ENCODE measurements at regions not wholly inside any gene's neighbourhood (a gene's known extent, or its start where the extent isn't known, plus 50 kb on each side); places are given as distances from the start of the nearest gene placed in this dataset.

DNA sequence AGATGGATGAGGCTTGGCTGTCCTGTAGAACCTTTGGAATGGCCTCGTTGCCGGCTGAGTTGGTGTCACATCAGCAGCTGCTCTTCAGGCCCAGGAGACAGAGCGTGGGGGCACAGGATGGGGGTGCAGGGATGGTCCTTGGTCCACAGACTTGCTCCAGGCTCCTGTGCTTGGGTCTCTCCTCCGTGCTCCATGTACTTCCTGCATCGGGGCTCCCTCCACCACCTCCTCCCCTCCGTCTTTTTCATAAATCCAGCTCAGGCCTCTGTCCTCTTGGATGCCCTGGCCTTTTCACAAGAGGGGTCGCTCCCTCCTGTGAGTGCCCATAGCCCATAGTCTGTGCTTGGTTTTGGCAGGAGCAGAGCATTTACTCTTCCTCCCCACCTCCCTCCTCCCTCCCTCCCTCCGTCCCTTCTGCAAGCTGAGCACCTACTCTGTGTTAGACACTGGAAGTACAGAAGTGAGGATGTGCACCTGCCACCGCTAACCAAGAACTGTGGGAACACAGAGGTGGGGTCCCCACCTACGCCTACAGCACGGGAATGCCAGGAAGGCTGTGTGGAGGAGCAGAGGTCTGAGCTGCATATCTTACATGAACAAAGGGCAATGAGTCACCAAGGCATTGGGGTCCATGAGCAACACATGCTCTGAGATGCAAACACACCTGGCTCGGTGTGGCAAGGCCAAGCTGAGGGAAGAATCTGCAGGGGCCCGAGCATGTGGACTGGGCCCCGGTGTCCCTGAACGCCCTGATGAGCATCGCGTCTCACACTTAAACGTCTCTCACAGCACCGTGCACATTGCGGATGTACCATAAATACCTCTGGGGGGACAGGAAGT, 458.7 kb upstream of the HS6ST1 start:
- Histone ChIP-seq H2AFZ (ENCODE audit: low read length) (no peak overlapping the region), H3K79me2 (ENCODE audit: control insufficient read depth, insufficient read depth, low read length) (no peaks in the 10 kb centered on the region), H3K4me1 (ENCODE audit: control insufficient read depth, extremely low read depth, insufficient read depth, low read length) (no peaks in the 10 kb centered on the region), H3K36me3 (ENCODE audit: control insufficient read depth, insufficient read depth, low read length) (no peaks in the 10 kb centered on the region), H4K20me1 (ENCODE audit: control insufficient read depth, extremely low read depth, insufficient read depth, low read length) (no peaks in the 10 kb centered on the region), H3K4me2 (ENCODE audit: extremely low read depth, insufficient read depth, low read length) (no peak overlapping the region), H3K27ac (ENCODE audit: insufficient read depth, low read length) (no peak overlapping the region), H3K9ac (ENCODE audit: insufficient read depth, low read length) (no peak overlapping the region), H3K27me3 (ENCODE audit: control insufficient read depth, insufficient read depth, low read length) (no peaks in the 10 kb centered on the region), H3K4me3 (replicated peaks in 1 of 4; ENCODE audit: control extremely low read depth in 1 of 4, insufficient read depth in 1 of 4, low read depth in 3 of 4, low read length in 4 of 4) (no peak overlapping the region), H3K9me3 (ENCODE audit: control insufficient read depth, insufficient read depth, low read depth, low read length) (no peaks in the 10 kb centered on the region)
- no peak for DNase-seq (ENCODE audit: low read depth in 2 of 2)
- TF ChIP-seq CTCF (conservative IDR thresholded peaks at IDR 0.05 in 1 of 2, IDR thresholded peaks at IDR 0.05 in 1 of 2; ENCODE audit: low read depth in 1 of 2, low read length in 2 of 2) = no peak
- no peak for TF ChIP-seq EZH2 (IDR thresholded peaks at IDR 0.05; ENCODE audit: low read length, missing control alignments)

DNA sequence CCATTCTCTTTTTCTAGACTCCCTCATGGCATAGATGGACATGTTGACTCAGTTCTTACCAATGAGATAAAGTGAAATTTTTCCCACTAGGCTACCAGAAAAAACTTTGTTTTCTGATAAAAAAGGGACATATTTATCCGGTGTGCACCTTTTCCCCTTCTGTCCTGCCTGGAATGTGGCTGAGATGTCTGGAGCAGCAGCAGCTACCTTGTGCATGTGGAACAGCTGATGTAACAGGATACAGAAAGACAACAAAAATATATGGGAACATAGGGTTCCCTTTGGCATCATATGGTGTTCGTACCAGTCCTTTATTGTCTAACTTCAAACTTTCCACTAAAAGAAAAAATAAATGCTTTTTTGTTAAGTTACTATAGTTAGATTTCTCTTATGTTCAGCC, 460.2 kb upstream of the HS6ST1 start:
- no peaks in the 10 kb centered on the region for H3K36me3 ChIP-seq (ENCODE audit: control insufficient read depth, insufficient read depth, low read length)
- H3K4me2 ChIP-seq (ENCODE audit: extremely low read depth, insufficient read depth, low read length) = no peak overlapping the region
- H3K27ac ChIP-seq (ENCODE audit: insufficient read depth, low read length) = no peak overlapping the region
- DNase-seq (ENCODE audit: low read depth in 2 of 2) = no peak
- no peaks in the 10 kb centered on the region for H3K27me3 ChIP-seq (ENCODE audit: control insufficient read depth, insufficient read depth, low read length)
- H4K20me1 ChIP-seq (ENCODE audit: control insufficient read depth, extremely low read depth, insufficient read depth, low read length) = no peaks in the 10 kb centered on the region
- no peak overlapping the region for H2AFZ ChIP-seq (ENCODE audit: low read length)
- no peak overlapping the region for H3K4me3 ChIP-seq (replicated peaks in 1 of 4; ENCODE audit: control extremely low read depth in 1 of 4, insufficient read depth in 1 of 4, low read depth in 3 of 4, low read length in 4 of 4)
- no peak overlapping the region for H3K9ac ChIP-seq (ENCODE audit: insufficient read depth, low read length)
- no peaks in the 10 kb centered on the region for H3K4me1 ChIP-seq (ENCODE audit: control insufficient read depth, extremely low read depth, insufficient read depth, low read length)
- H3K9me3 ChIP-seq (ENCODE audit: control insufficient read depth, insufficient read depth, low read depth, low read length) = no peaks in the 10 kb centered on the region
- TF ChIP-seq EZH2 (IDR thresholded peaks at IDR 0.05; ENCODE audit: low read length, missing control alignments) (no peak), CTCF (conservative IDR thresholded peaks at IDR 0.05 in 1 of 2, IDR thresholded peaks at IDR 0.05 in 1 of 2; ENCODE audit: low read depth in 1 of 2, low read length in 2 of 2) (no peak)
- no peaks in the 10 kb centered on the region for H3K79me2 ChIP-seq (ENCODE audit: control insufficient read depth, insufficient read depth, low read length)

- H3K79me2 ChIP-seq (ENCODE audit: control insufficient read depth, insufficient read depth, low read length) = no peaks in the 10 kb centered on the region
- TF ChIP-seq EZH2 (IDR thresholded peaks at IDR 0.05; ENCODE audit: low read length, missing control alignments) (no peak), CTCF (conservative IDR thresholded peaks at IDR 0.05 in 1 of 2, IDR thresholded peaks at IDR 0.05 in 1 of 2; ENCODE audit: low read depth in 1 of 2, low read length in 2 of 2) (no peak)
- H3K4me3 ChIP-seq (replicated peaks in 1 of 4; ENCODE audit: control extremely low read depth in 1 of 4, insufficient read depth in 1 of 4, low read depth in 3 of 4, low read length in 4 of 4) = no peak overlapping the region
- H3K9me3 ChIP-seq (ENCODE audit: control insufficient read depth, insufficient read depth, low read depth, low read length) = no peaks in the 10 kb centered on the region
- H3K4me2 ChIP-seq (ENCODE audit: extremely low read depth, insufficient read depth, low read length) = no peak overlapping the region
- no peak overlapping the region for H3K27ac ChIP-seq (ENCODE audit: insufficient read depth, low read length)
- no peak overlapping the region for H3K9ac ChIP-seq (ENCODE audit: insufficient read depth, low read length)
- no peak overlapping the region for H2AFZ ChIP-seq (ENCODE audit: low read length)
- H3K4me1 ChIP-seq (ENCODE audit: control insufficient read depth, extremely low read depth, insufficient read depth, low read length) = no peaks in the 10 kb centered on the region
- DNase-seq (ENCODE audit: low read depth in 2 of 2) = no peak
- no peaks in the 10 kb centered on the region for H3K27me3 ChIP-seq (ENCODE audit: control insufficient read depth, insufficient read depth, low read length)
- H4K20me1 ChIP-seq (ENCODE audit: control insufficient read depth, extremely low read depth, insufficient read depth, low read length) = no peaks in the 10 kb centered on the region
- H3K36me3 ChIP-seq (ENCODE audit: control insufficient read depth, insufficient read depth, low read length) = no peaks in the 10 kb centered on the region
Measured at GRCh38 chr2:128779301-128780095, 460.8 kb upstream of the HS6ST1 start.
